Keratinocyte (primary cell): ENCODE measurements at regions not wholly inside any gene's neighbourhood (a gene's known extent, or its start where the extent isn't known, plus 50 kb on each side); places are given as distances from the start of the nearest gene placed in this dataset.

Experiments
- DNase-seq: peaks from one replicate; pipeline ENCODE4 v3.0.0-alpha.2; 2011; ENCODE audit warnings: low read depth, missing footprints, low spot score
- FAIRE-seq: peaks from 2 replicates; lab custom pipeline; 2011; peaks lifted over from hg19 to GRCh38; lab: Jason Lieb, UNC
- H2AFZ ChIP-seq: 2 replicates; pipeline ENCODE4 v1.6.0; 2012; ENCODE audit warnings: low read length, control low read depth, inconsistent platforms; ENCODE audit not compliant: control insufficient read depth
- H3K27ac ChIP-seq: 2 replicates; pipeline ENCODE4 v1.5.1; 2011; ENCODE audit warnings: low read length; ENCODE audit not compliant: control insufficient read depth, insufficient read depth
- H3K27me3 ChIP-seq: 3 replicates; pipeline ENCODE4 v1.6.0; 2011; ENCODE audit warnings: low read length; ENCODE audit not compliant: control insufficient read depth, insufficient read depth; ENCODE audit errors: extremely low read depth
- H3K36me3 ChIP-seq, 2 experiments: 2 replicates in 1 of 2; 3 replicates in 1 of 2; pipeline ENCODE4 v1.5.1; 2011; ENCODE audit warnings: low read length in 2 of 2, mild to moderate bottlenecking in 1 of 2; ENCODE audit not compliant: control insufficient read depth in 2 of 2, insufficient read depth in 2 of 2; ENCODE audit errors: extremely low read depth in 1 of 2
- H3K4me1 ChIP-seq: 3 replicates; pipeline ENCODE4 v1.5.1; 2011; ENCODE audit warnings: low read length; ENCODE audit not compliant: control insufficient read depth, insufficient read depth; ENCODE audit errors: extremely low read depth
- H3K4me2 ChIP-seq: 3 replicates; pipeline ENCODE4 v1.6.0; 2011; ENCODE audit warnings: low read depth, low read length; ENCODE audit not compliant: control insufficient read depth, insufficient read depth; ENCODE audit errors: extremely low read depth
- H3K4me3 ChIP-seq, 3 experiments: fragments of 200-600 bp in 1 of 3; sonication (generic) in 1 of 3; 2 replicates in 2 of 3; 3 replicates in 1 of 3; pipeline ENCODE4 v1.5.1; 2011 to 2016; ENCODE audit warnings: low read length in 3 of 3, mild to moderate bottlenecking in 3 of 3, control low read depth in 2 of 3, inconsistent platforms in 1 of 3, low read depth in 1 of 3, mixed read lengths in 1 of 3, mixed run types in 1 of 3, moderate library complexity in 1 of 3; ENCODE audit not compliant: control insufficient read depth in 2 of 3, insufficient read depth in 2 of 3; ENCODE audit errors: extremely low read depth in 1 of 3
- H3K79me2 ChIP-seq: 2 replicates; pipeline ENCODE4 v1.6.0; 2012; ENCODE audit warnings: low read length; ENCODE audit not compliant: control insufficient read depth, insufficient read depth
- H3K9ac ChIP-seq: 3 replicates; pipeline ENCODE4 v1.6.0; 2011; ENCODE audit warnings: low read length; ENCODE audit not compliant: control insufficient read depth, insufficient read depth; ENCODE audit errors: extremely low read depth
- H3K9me1 ChIP-seq: 3 replicates; pipeline ENCODE4 v1.6.0; 2011; ENCODE audit warnings: low read length; ENCODE audit not compliant: control insufficient read depth, insufficient read depth; ENCODE audit errors: extremely low read depth
- H3K9me3 ChIP-seq: 2 replicates; pipeline ENCODE4 v1.5.1; 2012; ENCODE audit warnings: low read depth, low read length; ENCODE audit not compliant: control insufficient read depth
- H4K20me1 ChIP-seq: 3 replicates; pipeline ENCODE4 v1.6.0; 2011; ENCODE audit warnings: low read length; ENCODE audit not compliant: control insufficient read depth, insufficient read depth; ENCODE audit errors: extremely low read depth
- CTCF ChIP-seq, 3 experiments: IDR thresholded peaks in 1 of 3; conservative IDR thresholded peaks in 1 of 3; optimal IDR thresholded peaks in 1 of 3; 2 replicates in 2 of 3; 3 replicates in 1 of 3; pipeline versions ENCODE3 to v1.5.1; 2011; ENCODE audit warnings: low read length in 3 of 3, mild to moderate bottlenecking in 3 of 3, moderate library complexity in 2 of 3, control low read depth in 1 of 3, inconsistent platforms in 1 of 3; ENCODE audit not compliant: insufficient read depth in 2 of 3; ENCODE audit errors: extremely low read depth in 1 of 3
- EZH2 ChIP-seq: IDR thresholded peaks from one replicate; pipeline ENCODE4 v1.6.1; 2012; ENCODE audit warnings: inconsistent platforms, mild to moderate bottlenecking, low read length, moderate library complexity
- dilution Hi-C: fragments of 300-500 bp; cut with MboI; formaldehyde crosslinking; loops from one replicate; pipeline ENCODE4 v1.7.0; 2020; ENCODE audit warnings: low sequenced_read_pairs; ENCODE audit not compliant: extremely low pct_ligation_motif_present

DNA sequence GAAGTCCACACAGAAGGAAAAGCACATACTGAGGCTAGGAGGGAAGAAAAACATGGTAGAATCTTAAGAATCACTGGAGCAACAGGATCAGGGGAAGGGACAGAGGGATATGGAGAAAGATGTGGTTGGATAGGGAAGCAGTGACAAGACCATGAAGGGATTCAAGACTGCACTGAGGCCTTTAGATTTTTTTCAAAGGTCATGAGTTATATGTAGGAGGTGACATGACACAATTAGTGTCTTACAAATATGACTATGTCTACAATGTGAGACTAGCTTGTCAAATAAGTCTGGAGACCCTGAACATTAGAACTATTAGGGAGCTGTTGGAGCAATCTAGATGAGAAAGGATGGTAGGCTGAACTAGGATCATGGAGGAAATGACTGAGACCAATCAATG, 1130.3 kb upstream of the ZEB2 start:
- no peak overlapping the region for H3K27ac ChIP-seq
- H3K9me1 ChIP-seq = no peaks in the 10 kb centered on the region
- no peak overlapping the region for H3K9ac ChIP-seq
- H4K20me1 ChIP-seq = no peaks in the 10 kb centered on the region
- H3K9me3 ChIP-seq = no peaks in the 10 kb centered on the region
- FAIRE-seq = no peak
- H3K4me1 ChIP-seq = peaks cover 6% of the 10 kb centered on the region
- no peak overlapping the region for H3K4me2 ChIP-seq
- no peaks in the 10 kb centered on the region for H3K27me3 ChIP-seq
- no peak for TF ChIP-seq EZH2
- TF ChIP-seq CTCF (optimal IDR thresholded peaks at IDR 0.05 in 1 of 3, IDR thresholded peaks at IDR 0.05 in 1 of 3, conservative IDR thresholded peaks at IDR 0.05 in 1 of 3; ENCODE audit: extremely low read depth in 1 of 3, insufficient read depth in 2 of 3, low read length in 3 of 3) = no peak
- dilution Hi-C loops = no loop called here
- no peaks in the 10 kb centered on the region for H3K36me3 ChIP-seq
- H3K79me2 ChIP-seq = no peaks in the 10 kb centered on the region
- H2AFZ ChIP-seq = no peak overlapping the region
- no peak overlapping the region for H3K4me3 ChIP-seq
- DNase-seq = no peak

DNA sequence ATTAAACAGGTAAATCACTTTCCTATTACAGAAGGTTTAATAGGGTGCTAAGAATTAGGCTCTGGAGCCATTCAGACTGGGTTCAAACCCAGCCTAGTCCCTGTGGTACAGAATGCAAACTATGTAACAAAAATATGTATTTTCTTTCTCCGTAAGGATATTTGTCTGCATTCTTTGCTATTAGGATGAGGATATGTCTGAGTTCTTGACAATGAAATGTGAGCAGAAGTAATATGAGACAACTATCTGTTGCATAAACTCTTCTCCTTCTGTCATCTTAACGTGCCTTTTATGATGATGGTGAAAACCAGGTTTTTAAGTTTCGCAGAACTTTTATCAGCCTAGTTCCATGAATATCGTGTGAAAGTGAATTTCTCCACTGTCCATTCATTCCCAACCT, 1129.1 kb upstream of the ZEB2 start:
- Histone ChIP-seq H3K4me1 (peaks cover 6% of the 10 kb centered on the region), H3K4me2 (no peak overlapping the region), H4K20me1 (no peaks in the 10 kb centered on the region), H3K27me3 (no peaks in the 10 kb centered on the region), H3K4me3 (no peak overlapping the region), H3K79me2 (no peaks in the 10 kb centered on the region), H3K9ac (no peak overlapping the region), H3K9me1 (no peaks in the 10 kb centered on the region), H3K36me3 (no peaks in the 10 kb centered on the region), H3K27ac (no peak overlapping the region), H2AFZ (no peak overlapping the region), H3K9me3 (no peaks in the 10 kb centered on the region)
- no peak for TF ChIP-seq CTCF (optimal IDR thresholded peaks at IDR 0.05 in 1 of 3, IDR thresholded peaks at IDR 0.05 in 1 of 3, conservative IDR thresholded peaks at IDR 0.05 in 1 of 3; ENCODE audit: extremely low read depth in 1 of 3, insufficient read depth in 2 of 3, low read length in 3 of 3)
- no peak for TF ChIP-seq EZH2
- FAIRE-seq (no peak), DNase-seq (no peak)
- dilution Hi-C loops = no loop called here
